ENCODE measurements at regions not wholly inside any gene's neighbourhood (a gene's known extent, or its start where the extent isn't known, plus 50 kb on each side); places are given as distances from the start of the nearest gene placed in this dataset.

GRCh38 chr3:805326-805725 lies 287.5 kb upstream of the CNTN6 start:
- Histone ChIP-seq H3K9me3 (ENCODE audit: control insufficient read depth, insufficient read depth, low read depth, low read length) (no peaks in the 10 kb centered on the region), H3K27ac (ENCODE audit: low read length) (no peak overlapping the region), H3K4me3 (ENCODE audit: low read depth in 2 of 2, low read length in 2 of 2) (no peak overlapping the region), H3K36me3 (ENCODE audit: control insufficient read depth, insufficient read depth, low read length) (no peaks in the 10 kb centered on the region), H3K27me3 (ENCODE audit: control insufficient read depth, insufficient read depth, low read length) (no peaks in the 10 kb centered on the region), H3K4me1 (ENCODE audit: control insufficient read depth, insufficient read depth, low read length) (no peaks in the 10 kb centered on the region)
- TF ChIP-seq CTCF (IDR thresholded peaks at IDR 0.05) (no peak), SIN3A (IDR thresholded peaks at IDR 0.05; ENCODE audit: borderline replicate concordance, insufficient read depth, low read depth, low read length) (no peak), TCF7L2 (IDR thresholded peaks at IDR 0.05; ENCODE audit: low read depth, low read length) (no peak), REST (IDR thresholded peaks at IDR 0.05; ENCODE audit: insufficient read depth in 1 of 2, low read depth in 2 of 2, low read length in 1 of 2) (no peak), POLR2AphosphoS5 (IDR thresholded peaks at IDR 0.05; ENCODE audit: low read depth, low read length) (no peak)
- POLR2A ChIA-PET = no interaction called here
- in situ Hi-C loops (cut with HindIII; ENCODE audit: low pct_unique_long_range_greater_than_20kb, low sequenced_read_pairs) = no loop called here
- no TSS peak for BruUV-seq (replicated peaks)
- intact Hi-C loops (cut with micrococcal nuclease; ENCODE audit: unreplicated experiment) = no loop called here
- DNase-seq (ENCODE audit: low read depth, low spot score) = no peak
- ATAC-seq = no peak
- CTCF ChIA-PET = no interaction called here

GRCh38 chr3:806006-806405 lies 286.8 kb upstream of the CNTN6 start:
- no peaks in the 10 kb centered on the region for H3K4me1 ChIP-seq (ENCODE audit: control insufficient read depth, insufficient read depth, low read length)
- POLR2A ChIA-PET = no interaction called here
- in situ Hi-C loops (cut with HindIII; ENCODE audit: low pct_unique_long_range_greater_than_20kb, low sequenced_read_pairs) (no loop called here), intact Hi-C loops (cut with micrococcal nuclease; ENCODE audit: unreplicated experiment) (no loop called here)
- no peak overlapping the region for H3K4me3 ChIP-seq (ENCODE audit: low read depth in 2 of 2, low read length in 2 of 2)
- H3K27me3 ChIP-seq (ENCODE audit: control insufficient read depth, insufficient read depth, low read length) = no peaks in the 10 kb centered on the region
- BruUV-seq (replicated peaks) = no TSS peak
- no peaks in the 10 kb centered on the region for H3K9me3 ChIP-seq (ENCODE audit: control insufficient read depth, insufficient read depth, low read depth, low read length)
- H3K27ac ChIP-seq (ENCODE audit: low read length) = no peak overlapping the region
- CTCF ChIA-PET = no interaction called here
- DNase-seq (ENCODE audit: low read depth, low spot score) (no peak), ATAC-seq (no peak)
- no peak for TF ChIP-seq REST (IDR thresholded peaks at IDR 0.05; ENCODE audit: insufficient read depth in 1 of 2, low read depth in 2 of 2, low read length in 1 of 2)
- no peak for TF ChIP-seq POLR2AphosphoS5 (IDR thresholded peaks at IDR 0.05; ENCODE audit: low read depth, low read length)
- no peak for TF ChIP-seq SIN3A (IDR thresholded peaks at IDR 0.05; ENCODE audit: borderline replicate concordance, insufficient read depth, low read depth, low read length)
- no peak for TF ChIP-seq CTCF (IDR thresholded peaks at IDR 0.05)
- TF ChIP-seq TCF7L2 (IDR thresholded peaks at IDR 0.05; ENCODE audit: low read depth, low read length) = no peak
- no peaks in the 10 kb centered on the region for H3K36me3 ChIP-seq (ENCODE audit: control insufficient read depth, insufficient read depth, low read length)
